Neutrophil (primary cell): ENCODE measurements at regions not wholly inside any gene's neighbourhood (a gene's known extent, or its start where the extent isn't known, plus 50 kb on each side); places are given as distances from the start of the nearest gene placed in this dataset.

Experiments
- H3K27ac ChIP-seq: fragments of 200-600 bp; sonication (generic); 2 replicates; pipeline ENCODE4 v1.5.1; 2016; ENCODE audit warnings: mild to moderate bottlenecking, moderate library complexity
- H3K27me3 ChIP-seq: fragments of 200-600 bp; sonication (generic); 2 replicates; pipeline ENCODE4 v1.6.0; 2016; ENCODE audit warnings: mild to moderate bottlenecking
- H3K36me3 ChIP-seq: fragments of 200-600 bp; sonication (generic); 2 replicates; pipeline ENCODE4 v1.5.1; 2017
- H3K4me1 ChIP-seq, 2 experiments: fragments of 200-600 bp in 1 of 2; sonication (generic) in 1 of 2; 1 replicate in 1 of 2; 2 replicates in 1 of 2; pipeline versions ENCODE4 v1.5.1 to v1.6.1; 2013 to 2016; ENCODE audit warnings: low read depth in 1 of 2, low read length in 1 of 2, mild to moderate bottlenecking in 1 of 2, moderate library complexity in 1 of 2; ENCODE audit not compliant: control insufficient read depth in 1 of 2, insufficient read depth in 1 of 2
- H3K4me3 ChIP-seq, 2 experiments: fragments of 200-600 bp in 1 of 2; sonication (generic) in 1 of 2; 1 replicate in 1 of 2; 2 replicates in 1 of 2; pipeline ENCODE4 v1.5.1; 2013 to 2016; ENCODE audit warnings: low read depth in 1 of 2, low read length in 1 of 2, mild to moderate bottlenecking in 1 of 2, moderate library complexity in 1 of 2
- H3K9me3 ChIP-seq: fragments of 200-600 bp; sonication (generic); 2 replicates; pipeline ENCODE4 v1.5.1; 2016
- TF ChIP-seq, protein P1 (sequence below): fragments of 200-600 bp; sonication (generic); IDR thresholded peaks from 2 replicates; pipeline ENCODE4 v1.5.1; 2016; ENCODE audit warnings: antibody characterized with exemption

DNA sequence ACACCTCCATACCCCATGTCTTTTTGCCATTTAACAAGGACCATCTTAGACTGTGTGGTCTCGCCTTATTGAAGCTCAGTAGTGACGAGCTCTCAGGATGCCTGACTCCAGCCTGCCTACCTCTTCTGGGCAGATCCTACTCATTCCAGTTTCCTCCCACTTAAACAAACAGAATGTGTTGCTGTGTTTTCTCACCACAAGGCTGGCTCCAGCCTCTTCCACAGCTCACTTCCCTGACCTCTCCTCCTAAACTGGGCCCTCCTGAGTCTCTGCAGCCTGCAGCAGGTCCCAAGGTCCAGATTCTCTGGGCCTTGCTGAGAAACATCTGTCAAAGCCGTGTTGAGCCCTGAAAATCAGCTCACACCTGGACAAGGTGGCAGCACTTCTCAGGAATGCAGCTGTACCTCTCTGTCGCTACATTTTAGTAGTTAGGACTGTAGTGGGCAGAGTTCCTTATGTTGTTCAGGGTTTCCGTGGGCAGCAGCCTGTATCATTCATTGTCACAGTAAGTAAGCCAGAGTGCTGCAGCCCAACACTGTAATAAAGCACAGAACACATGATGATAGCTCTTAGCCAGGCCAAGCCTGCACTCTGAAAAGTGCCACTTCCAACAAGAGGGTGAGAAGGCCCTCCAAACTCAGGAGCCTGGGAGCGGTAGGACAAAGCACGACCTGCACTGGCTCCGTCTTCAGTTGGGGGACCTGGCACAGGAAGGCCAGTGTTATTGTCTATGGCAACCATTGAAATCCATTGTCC is 68.5 kb downstream of the NKX2-1 start:
- Histone ChIP-seq H3K4me1 (no peaks in the 10 kb centered on the region), H3K4me3 (no peak overlapping the region), H3K27ac (no peak overlapping the region), H3K9me3 (no peaks in the 10 kb centered on the region), H3K27me3 (peaks cover 15% of the 10 kb centered on the region), H3K36me3 (no peaks in the 10 kb centered on the region)
- TF ChIP-seq, protein P1, sequence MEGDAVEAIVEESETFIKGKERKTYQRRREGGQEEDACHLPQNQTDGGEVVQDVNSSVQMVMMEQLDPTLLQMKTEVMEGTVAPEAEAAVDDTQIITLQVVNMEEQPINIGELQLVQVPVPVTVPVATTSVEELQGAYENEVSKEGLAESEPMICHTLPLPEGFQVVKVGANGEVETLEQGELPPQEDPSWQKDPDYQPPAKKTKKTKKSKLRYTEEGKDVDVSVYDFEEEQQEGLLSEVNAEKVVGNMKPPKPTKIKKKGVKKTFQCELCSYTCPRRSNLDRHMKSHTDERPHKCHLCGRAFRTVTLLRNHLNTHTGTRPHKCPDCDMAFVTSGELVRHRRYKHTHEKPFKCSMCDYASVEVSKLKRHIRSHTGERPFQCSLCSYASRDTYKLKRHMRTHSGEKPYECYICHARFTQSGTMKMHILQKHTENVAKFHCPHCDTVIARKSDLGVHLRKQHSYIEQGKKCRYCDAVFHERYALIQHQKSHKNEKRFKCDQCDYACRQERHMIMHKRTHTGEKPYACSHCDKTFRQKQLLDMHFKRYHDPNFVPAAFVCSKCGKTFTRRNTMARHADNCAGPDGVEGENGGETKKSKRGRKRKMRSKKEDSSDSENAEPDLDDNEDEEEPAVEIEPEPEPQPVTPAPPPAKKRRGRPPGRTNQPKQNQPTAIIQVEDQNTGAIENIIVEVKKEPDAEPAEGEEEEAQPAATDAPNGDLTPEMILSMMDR = no peak

DNA sequence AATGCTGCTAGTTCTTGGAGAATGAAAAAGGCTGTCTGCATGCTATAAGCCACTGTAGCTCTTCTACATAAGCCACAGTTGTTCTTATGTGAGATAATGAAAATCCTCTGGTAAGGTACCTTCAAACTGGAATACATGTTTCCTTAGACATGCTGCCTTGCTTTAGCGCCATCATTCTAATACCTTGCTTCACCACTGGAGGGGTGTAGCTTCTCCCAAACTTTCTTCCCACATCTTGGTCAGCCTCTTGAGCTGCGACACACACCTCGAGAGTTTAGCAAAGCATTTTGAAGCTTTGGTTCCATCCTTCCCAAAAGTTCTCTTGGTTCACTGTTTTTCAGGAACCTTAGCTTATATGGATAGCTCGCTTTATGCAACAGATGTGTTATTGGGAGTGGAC is 69.5 kb downstream of the NKX2-1 start:
- Histone ChIP-seq H3K4me3 (no peak overlapping the region), H3K4me1 (no peaks in the 10 kb centered on the region), H3K27me3 (peaks cover 18% of the 10 kb centered on the region), H3K9me3 (no peaks in the 10 kb centered on the region), H3K27ac (no peak overlapping the region), H3K36me3 (no peaks in the 10 kb centered on the region)
- TF ChIP-seq, protein P1 = no peak

DNA sequence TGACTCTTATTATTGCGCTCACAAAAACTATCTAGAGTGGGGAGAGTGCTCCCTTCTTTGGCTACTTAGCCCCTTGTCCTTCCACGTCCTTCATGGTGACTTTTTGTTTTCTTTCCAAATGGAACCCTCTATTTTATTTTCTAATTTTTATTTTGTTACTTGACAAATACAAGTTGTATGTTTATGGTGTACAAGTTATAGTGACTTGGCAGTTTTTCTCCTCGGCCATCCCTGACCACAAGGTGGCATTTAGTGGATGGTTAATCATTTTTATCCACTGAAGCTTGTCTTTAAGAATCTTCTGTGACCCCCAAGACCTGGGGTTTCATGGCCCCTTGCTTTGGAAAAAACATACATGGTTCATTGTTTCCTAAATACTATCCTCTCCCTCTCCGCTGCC is 70.1 kb downstream of the NKX2-1 start:
- Histone ChIP-seq H3K4me1 (no peaks in the 10 kb centered on the region), H3K4me3 (no peak overlapping the region), H3K36me3 (no peaks in the 10 kb centered on the region), H3K9me3 (no peaks in the 10 kb centered on the region), H3K27ac (no peak overlapping the region), H3K27me3 (peaks cover 22% of the 10 kb centered on the region)
- TF ChIP-seq, protein P1 = no peak

DNA sequence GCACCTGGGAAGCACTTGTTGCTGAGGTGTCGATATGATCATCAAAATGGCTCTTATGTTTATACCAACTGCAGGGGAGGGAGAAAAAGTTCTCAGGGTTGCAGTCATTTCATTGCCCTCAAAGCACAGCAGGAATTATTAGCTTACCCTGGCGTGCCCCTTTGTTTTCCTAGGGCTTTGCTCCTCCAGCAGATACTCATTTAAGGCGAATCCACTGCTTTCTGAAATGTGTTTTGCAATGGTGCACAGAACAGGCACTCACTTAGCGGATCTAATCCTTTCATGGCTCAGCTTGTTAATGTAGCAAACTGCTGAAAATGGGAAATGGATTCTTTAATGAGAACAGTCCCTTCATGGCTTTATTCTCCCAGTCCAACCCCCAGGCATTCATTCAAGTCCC is 76.7 kb downstream of the NKX2-1 start:
- H3K27me3 ChIP-seq = peaks cover 36% of the 10 kb centered on the region
- H3K36me3 ChIP-seq = no peaks in the 10 kb centered on the region
- H3K4me1 ChIP-seq = no peaks in the 10 kb centered on the region
- TF ChIP-seq, protein P1 = no peak
- no peak overlapping the region for H3K27ac ChIP-seq
- no peak overlapping the region for H3K4me3 ChIP-seq
- no peaks in the 10 kb centered on the region for H3K9me3 ChIP-seq

DNA sequence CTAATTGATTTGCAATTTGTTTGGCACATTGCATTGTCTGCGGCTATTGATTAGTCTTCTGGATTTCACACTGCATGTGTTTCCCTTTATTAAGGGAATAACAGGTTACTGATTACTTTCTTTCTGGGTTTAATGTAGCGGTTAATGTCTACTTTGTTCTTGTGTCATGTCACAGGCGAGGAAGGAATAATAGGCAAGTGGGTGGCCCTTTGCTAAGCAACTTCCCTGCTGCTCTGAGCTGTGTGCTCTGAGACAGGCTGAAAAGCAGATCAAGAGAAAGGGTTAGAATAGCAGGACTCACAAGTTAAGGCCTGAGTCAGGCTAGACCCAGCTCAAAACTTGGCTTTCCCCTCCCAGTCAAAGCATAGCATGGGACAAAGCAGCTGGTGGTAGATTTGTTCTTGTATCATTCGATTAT is 77.2 kb downstream of the NKX2-1 start:
- TF ChIP-seq, protein P1 = no peak
- no peak overlapping the region for H3K4me3 ChIP-seq
- no peaks in the 10 kb centered on the region for H3K9me3 ChIP-seq
- H3K27ac ChIP-seq = no peak overlapping the region
- H3K36me3 ChIP-seq = no peaks in the 10 kb centered on the region
- peaks cover 36% of the 10 kb centered on the region for H3K27me3 ChIP-seq
- no peaks in the 10 kb centered on the region for H3K4me1 ChIP-seq
